SK-N-MC (cell line): ENCODE measurements at regions not wholly inside any gene's neighbourhood (a gene's known extent, or its start where the extent isn't known, plus 50 kb on each side); places are given as distances from the start of the nearest gene placed in this dataset.
"Not testable (repeated sequence)": the region's sequence is repeated elsewhere in the genome, so short reads cannot be mapped to it uniquely, and the experiment has no call there.

Experiments used
- DNase-seq: peaks from one replicate; pipeline ENCODE4 v3.0.0-alpha.2; 2011; ENCODE audit warnings: low read depth, low spot score
- H3K27ac ChIP-seq: fragments of 200-600 bp; sonication (generic); 2 replicates; pipeline ENCODE4 v1.5.1; 2016; ENCODE audit warnings: mixed run types
- H3K36me3 ChIP-seq: fragments of 200-600 bp; sonication (generic); 2 replicates; pipeline ENCODE4 v1.6.1; 2017; ENCODE audit warnings: antibody characterized with exemption, low read length, mixed read lengths; ENCODE audit not compliant: insufficient read depth
- H3K4me3 ChIP-seq: fragments of 200-600 bp; sonication (generic); 2 replicates; pipeline ENCODE4 v1.5.1; 2016
- H3K9ac ChIP-seq: fragments of 200-600 bp; sonication (generic); 2 replicates; pipeline ENCODE4 v1.8.0; 2017; ENCODE audit warnings: mixed run types, mixed read lengths; ENCODE audit not compliant: insufficient read length
- H3K9me3 ChIP-seq: fragments of 200-600 bp; sonication (generic); 2 replicates; pipeline ENCODE4 v1.6.1; 2017; ENCODE audit warnings: low read depth, mild to moderate bottlenecking, antibody characterized with exemption, low read length, moderate library complexity, mixed read lengths
- EZH2 ChIP-seq: fragments of 200-600 bp; sonication (generic); IDR thresholded peaks from one replicate; pipeline ENCODE4 v1.6.1; 2017; ENCODE audit warnings: antibody characterized with exemption
- FOXP2 ChIP-seq: optimal IDR thresholded peaks from 2 replicates; pipeline ENCODE3; 2011; ENCODE audit warnings: mild to moderate bottlenecking, moderate library complexity; ENCODE audit not compliant: insufficient read depth; ENCODE audit errors: extremely low read length, control extremely low read depth
- POLR2AphosphoS5 ChIP-seq: IDR thresholded peaks from 2 replicates; pipeline ENCODE4 v1.6.1; 2012; ENCODE audit warnings: mild to moderate bottlenecking, low read depth, low read length, borderline replicate concordance

DNA sequence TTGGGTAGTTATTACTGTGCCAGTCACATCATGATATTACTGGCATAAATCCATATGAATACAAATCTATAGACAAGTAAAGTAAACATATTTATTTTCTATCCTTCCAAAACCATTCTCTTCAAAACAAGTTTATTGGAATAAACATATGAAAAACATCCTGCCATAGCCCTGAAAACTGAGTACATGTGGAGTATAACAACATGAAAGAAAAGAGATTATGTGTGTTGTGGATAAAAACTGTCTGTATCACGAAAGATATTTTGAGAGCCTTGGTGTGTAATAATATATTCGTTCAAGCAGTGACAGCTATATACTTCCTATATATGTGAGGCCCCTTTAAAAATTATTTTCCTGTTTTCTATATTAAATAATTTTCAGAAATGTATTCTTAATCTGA is 1742.2 kb downstream of the ARAP2 start:
- Histone ChIP-seq H3K9me3 (no peaks in the 10 kb centered on the region), H3K36me3 (no peaks in the 10 kb centered on the region), H3K4me3 (no peak overlapping the region), H3K27ac (no peak overlapping the region), H3K9ac (no peak overlapping the region)
- TF ChIP-seq EZH2: no peak
- no peak for TF ChIP-seq POLR2AphosphoS5
- TF ChIP-seq FOXP2: no peak
- no peak for DNase-seq

- H3K9ac ChIP-seq, H3K27ac ChIP-seq, H3K9me3 ChIP-seq, DNase-seq, H3K4me3 ChIP-seq, H3K36me3 ChIP-seq: not testable (repeated sequence)
Measured at GRCh38 chr4:34504731-34505130, 1739.6 kb downstream of the ARAP2 start.

DNA sequence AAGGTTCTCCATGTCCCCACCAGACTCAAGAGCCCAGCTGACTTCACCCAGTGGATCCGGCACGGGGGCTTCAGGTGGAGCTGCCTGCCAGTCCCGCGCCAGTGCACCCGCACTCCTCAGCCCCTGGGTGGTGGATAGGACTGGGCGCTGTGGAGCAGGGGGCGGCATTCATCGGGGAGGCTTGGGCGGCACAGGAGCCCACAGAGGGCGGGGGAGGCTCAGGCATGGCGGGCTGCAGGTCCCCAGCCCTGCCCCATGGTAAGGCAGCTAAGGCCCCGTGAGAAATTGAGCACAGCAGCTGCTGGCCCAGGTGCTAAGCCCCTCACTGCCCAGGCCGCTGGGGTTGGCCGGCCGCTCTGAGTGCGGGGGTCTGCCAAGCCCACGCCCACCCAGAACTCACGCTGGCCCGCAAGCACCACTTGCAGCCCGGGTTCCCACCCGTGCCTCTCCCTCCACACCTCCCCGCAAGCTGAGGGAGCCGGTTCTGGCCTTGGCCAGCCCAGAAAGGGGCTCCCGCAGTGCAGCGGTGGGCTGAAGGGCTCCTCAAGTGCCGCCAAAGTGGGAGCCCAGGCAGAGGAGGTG is 1737.7 kb downstream of the ARAP2 start:
- DNase-seq, H3K9ac ChIP-seq, H3K4me3 ChIP-seq, H3K27ac ChIP-seq, H3K9me3 ChIP-seq, H3K36me3 ChIP-seq: not testable (repeated sequence)

DNA sequence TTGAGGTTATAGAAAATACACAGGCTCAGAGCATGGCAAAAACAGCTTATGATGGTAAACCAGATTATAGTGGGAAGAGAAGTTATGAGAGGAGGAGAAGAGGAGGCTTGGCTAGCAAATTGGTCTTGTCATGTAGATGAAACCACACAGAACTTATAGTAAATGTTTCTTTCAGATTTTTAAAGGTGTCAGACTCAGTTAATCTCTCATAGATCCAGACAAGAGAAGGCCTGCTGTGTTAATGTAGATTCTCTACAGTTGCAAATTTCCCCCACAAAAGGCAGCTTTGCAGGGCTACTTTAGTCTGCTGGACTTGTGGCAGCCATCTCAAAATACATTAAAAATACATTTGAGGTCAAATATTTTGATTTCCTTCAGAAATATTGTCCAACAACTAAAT is 1731.7 kb downstream of the ARAP2 start:
- H3K9ac ChIP-seq: no peak overlapping the region
- no peak for DNase-seq
- H3K4me3 ChIP-seq: no peak overlapping the region
- TF ChIP-seq EZH2 (no peak), POLR2AphosphoS5 (no peak), FOXP2 (no peak)
- no peak overlapping the region for H3K27ac ChIP-seq
- H3K9me3 ChIP-seq: no peaks in the 10 kb centered on the region
- no peaks in the 10 kb centered on the region for H3K36me3 ChIP-seq

- TF ChIP-seq EZH2 (no peak), FOXP2 (no peak), POLR2AphosphoS5 (no peak)
- Histone ChIP-seq H3K36me3 (no peaks in the 10 kb centered on the region), H3K9me3 (no peaks in the 10 kb centered on the region), H3K4me3 (no peak overlapping the region), H3K27ac (no peak overlapping the region), H3K9ac (no peak overlapping the region)
- DNase-seq: no peak
Measured at GRCh38 chr4:34516524-34516923, 1727.8 kb downstream of the ARAP2 start.

DNA sequence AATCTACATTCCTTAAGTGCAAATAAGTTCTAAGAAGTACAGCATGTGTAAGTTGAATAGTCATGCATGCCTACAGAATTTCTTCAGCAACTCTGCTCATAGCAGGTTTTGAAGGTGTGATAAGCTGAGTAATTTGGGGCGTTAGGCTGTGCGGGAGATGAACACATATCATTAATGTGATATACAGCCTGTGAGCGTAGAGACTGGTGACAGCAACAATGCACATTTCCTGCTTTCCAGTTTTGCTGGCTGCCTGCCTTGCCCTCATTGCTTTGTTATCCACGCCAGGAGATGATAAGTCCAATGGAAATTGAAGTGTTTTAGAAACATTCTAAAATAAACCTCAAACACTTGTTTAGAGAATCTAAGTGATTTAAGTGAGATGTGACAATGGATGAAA is 1709.4 kb downstream of the ARAP2 start:
- TF ChIP-seq FOXP2 (no peak), EZH2 (no peak), POLR2AphosphoS5 (no peak)

GRCh38 chr4:34566091-34566490 is 1678.2 kb downstream of the ARAP2 start:
- Histone ChIP-seq H3K36me3 (no peaks in the 10 kb centered on the region), H3K9me3 (no peaks in the 10 kb centered on the region), H3K4me3 (no peak overlapping the region), H3K9ac (no peak overlapping the region), H3K27ac (no peak overlapping the region)
- DNase-seq: no peak
- no peak for TF ChIP-seq EZH2
- no peak for TF ChIP-seq FOXP2
- TF ChIP-seq POLR2AphosphoS5: no peak

More for the DNA sequence above, 1709.4 kb downstream of the ARAP2 start:
- Histone ChIP-seq H3K9me3 (no peaks in the 10 kb centered on the region), H3K4me3 (no peak overlapping the region), H3K36me3 (no peaks in the 10 kb centered on the region), H3K9ac (no peak overlapping the region), H3K27ac (no peak overlapping the region)
- no peak for DNase-seq

- no peak for DNase-seq
- Histone ChIP-seq H3K27ac (no peak overlapping the region), H3K9ac (no peak overlapping the region), H3K36me3 (no peaks in the 10 kb centered on the region), H3K4me3 (no peak overlapping the region), H3K9me3 (no peaks in the 10 kb centered on the region)
- TF ChIP-seq POLR2AphosphoS5 (no peak), EZH2 (no peak), FOXP2 (no peak)
Measured at GRCh38 chr4:34572026-34572425, 1672.3 kb downstream of the ARAP2 start.

DNA sequence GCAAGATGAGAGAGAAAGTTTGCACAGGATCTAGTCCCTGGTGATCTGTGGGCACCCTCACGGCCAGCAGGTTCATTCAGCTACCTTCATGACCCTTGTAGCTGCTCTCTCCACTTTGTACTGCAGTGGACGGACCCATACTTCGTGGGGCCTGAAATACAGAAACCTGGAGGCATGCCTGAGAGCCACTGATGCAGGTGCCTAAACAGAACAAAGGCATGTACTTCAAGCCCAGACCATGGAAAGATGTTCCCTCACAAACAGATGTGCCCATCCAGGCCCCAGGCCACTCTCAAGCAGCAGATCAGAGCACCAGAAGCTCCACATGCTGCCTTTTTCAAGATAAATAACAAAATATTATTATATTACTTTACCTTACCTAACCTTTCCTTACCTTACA is 1629.0 kb downstream of the ARAP2 start:
- Histone ChIP-seq H3K9ac (no peak overlapping the region), H3K27ac (no peak overlapping the region), H3K9me3 (no peaks in the 10 kb centered on the region), H3K4me3 (no peak overlapping the region), H3K36me3 (no peaks in the 10 kb centered on the region)
- DNase-seq: no peak
- no peak for TF ChIP-seq FOXP2
- no peak for TF ChIP-seq EZH2
- TF ChIP-seq POLR2AphosphoS5: no peak
